ENCODE measurements at regions not wholly inside any gene's neighbourhood (a gene's known extent, or its start where the extent isn't known, plus 50 kb on each side); places are given as distances from the start of the nearest gene placed in this dataset.

GRCh38 chr6:10082385-10082784, 332.5 kb downstream of the TFAP2A start:
- BruUV-seq (replicated peaks), result no TSS peak
- FAIRE-seq (no peak), ATAC-seq (no peak), DNase-seq (ENCODE audit: low spot score) (no peak)
- Histone ChIP-seq H3K4me1 (ENCODE audit: insufficient read depth, low read length) (no peaks in the 10 kb centered on the region), H2AFZ (ENCODE audit: low read length) (no peak overlapping the region), H3K36me3 (replicated peaks in 1 of 2; ENCODE audit: control insufficient read depth in 1 of 2, insufficient read depth in 2 of 2, low read length in 2 of 2) (no peaks in the 10 kb centered on the region), H3K9ac (ENCODE audit: insufficient read depth, low read depth, low read length) (no peak overlapping the region), H3K79me2 (ENCODE audit: insufficient read depth, low read length) (no peaks in the 10 kb centered on the region), H3K4me2 (ENCODE audit: low read depth, low read length) (no peak overlapping the region), H3K27me3 (ENCODE audit: control insufficient read depth in 1 of 2, insufficient read depth in 2 of 2, low read length in 2 of 2) (no peaks in the 10 kb centered on the region), H3K27ac (ENCODE audit: extremely low read length, insufficient read depth, low read length) (no peak overlapping the region), H3K9me3 (ENCODE audit: low read length) (no peaks in the 10 kb centered on the region), H4K20me1 (ENCODE audit: insufficient read depth, low read length) (no peaks in the 10 kb centered on the region), H3K4me3 (replicated peaks in 1 of 3; ENCODE audit: insufficient read depth in 1 of 3, low read depth in 2 of 3, low read length in 3 of 3) (no peak overlapping the region)
- POLR2A ChIA-PET, result no interaction called here
- in situ Hi-C loops (cut with HindIII; ENCODE audit: extremely low pct_ligation_motif_present, low pct_unique_long_range_greater_than_20kb) (no loop called here), intact Hi-C loops (cut with micrococcal nuclease; ENCODE audit: unreplicated experiment) (no loop called here)
- CTCF ChIA-PET (ENCODE audit: low intra/inter-chr PET ratio, low total read pairs), result no interaction called here
- WGBS (ENCODE audit: low lambda C conversion rate), result 0% methylated on average over 1 of the region's 1 CpG
- TF ChIP-seq USF2 (IDR thresholded peaks at IDR 0.05; ENCODE audit: low read depth, low read length) (no peak), USF2 (CRISPR knock-in tag; IDR thresholded peaks at IDR 0.05; ENCODE audit: borderline replicate concordance) (no peak), NR2F1 (CRISPR knock-in tag; IDR thresholded peaks at IDR 0.05) (no peak), ZNF83 (CRISPR knock-in tag; IDR thresholded peaks at IDR 0.05; ENCODE audit: borderline replicate concordance) (no peak), CHCHD3 (CRISPR knock-in tag; IDR thresholded peaks at IDR 0.05) (no peak), SNAPC5 (CRISPR knock-in tag; IDR thresholded peaks at IDR 0.05; ENCODE audit: borderline replicate concordance) (no peak), JUN (CRISPR knock-in tag; IDR thresholded peaks at IDR 0.05) (no peak), HNRNPH1 (optimal IDR thresholded peaks at IDR 0.05; ENCODE audit: low read depth, low read length) (no peak), KLF13 (CRISPR knock-in tag; IDR thresholded peaks at IDR 0.05) (no peak), NFYB (CRISPR knock-in tag; IDR thresholded peaks at IDR 0.05) (no peak), NCOA2 (CRISPR knock-in tag; IDR thresholded peaks at IDR 0.05) (no peak), ZNF430 (CRISPR knock-in tag; IDR thresholded peaks at IDR 0.05) (no peak), CC2D1A (CRISPR knock-in tag; IDR thresholded peaks at IDR 0.05) (no peak)
- TF ChIP-seq, protein P1, sequence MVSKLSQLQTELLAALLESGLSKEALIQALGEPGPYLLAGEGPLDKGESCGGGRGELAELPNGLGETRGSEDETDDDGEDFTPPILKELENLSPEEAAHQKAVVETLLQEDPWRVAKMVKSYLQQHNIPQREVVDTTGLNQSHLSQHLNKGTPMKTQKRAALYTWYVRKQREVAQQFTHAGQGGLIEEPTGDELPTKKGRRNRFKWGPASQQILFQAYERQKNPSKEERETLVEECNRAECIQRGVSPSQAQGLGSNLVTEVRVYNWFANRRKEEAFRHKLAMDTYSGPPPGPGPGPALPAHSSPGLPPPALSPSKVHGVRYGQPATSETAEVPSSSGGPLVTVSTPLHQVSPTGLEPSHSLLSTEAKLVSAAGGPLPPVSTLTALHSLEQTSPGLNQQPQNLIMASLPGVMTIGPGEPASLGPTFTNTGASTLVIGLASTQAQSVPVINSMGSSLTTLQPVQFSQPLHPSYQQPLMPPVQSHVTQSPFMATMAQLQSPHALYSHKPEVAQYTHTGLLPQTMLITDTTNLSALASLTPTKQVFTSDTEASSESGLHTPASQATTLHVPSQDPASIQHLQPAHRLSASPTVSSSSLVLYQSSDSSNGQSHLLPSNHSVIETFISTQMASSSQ (IDR thresholded peaks at IDR 0.05; ENCODE audit: low read depth), result no peak
- TF ChIP-seq, protein P1 (CRISPR knock-in tag; IDR thresholded peaks at IDR 0.05; ENCODE audit: borderline replicate concordance), result no peak
- TF ChIP-seq, protein P2, sequence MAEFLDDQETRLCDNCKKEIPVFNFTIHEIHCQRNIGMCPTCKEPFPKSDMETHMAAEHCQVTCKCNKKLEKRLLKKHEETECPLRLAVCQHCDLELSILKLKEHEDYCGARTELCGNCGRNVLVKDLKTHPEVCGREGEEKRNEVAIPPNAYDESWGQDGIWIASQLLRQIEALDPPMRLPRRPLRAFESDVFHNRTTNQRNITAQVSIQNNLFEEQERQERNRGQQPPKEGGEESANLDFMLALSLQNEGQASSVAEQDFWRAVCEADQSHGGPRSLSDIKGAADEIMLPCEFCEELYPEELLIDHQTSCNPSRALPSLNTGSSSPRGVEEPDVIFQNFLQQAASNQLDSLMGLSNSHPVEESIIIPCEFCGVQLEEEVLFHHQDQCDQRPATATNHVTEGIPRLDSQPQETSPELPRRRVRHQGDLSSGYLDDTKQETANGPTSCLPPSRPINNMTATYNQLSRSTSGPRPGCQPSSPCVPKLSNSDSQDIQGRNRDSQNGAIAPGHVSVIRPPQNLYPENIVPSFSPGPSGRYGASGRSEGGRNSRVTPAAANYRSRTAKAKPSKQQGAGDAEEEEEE (CRISPR knock-in tag; IDR thresholded peaks at IDR 0.05; ENCODE audit: borderline replicate concordance), result no peak

All from HepG2 (cell line).